HG02571 (cell line): ENCODE measurements at regions not wholly inside any gene's neighbourhood (a gene's known extent, or its start where the extent isn't known, plus 50 kb on each side); places are given as distances from the start of the nearest gene placed in this dataset.

Experiments used
- ATAC-seq: cut with Tn5 transposase; IDR thresholded peaks from one replicate; pipeline ENCODE4 v1.9.1; 2021; ENCODE audit warnings: mild to moderate bottlenecking, moderate library complexity; ENCODE audit not compliant: unreplicated experiment

DNA sequence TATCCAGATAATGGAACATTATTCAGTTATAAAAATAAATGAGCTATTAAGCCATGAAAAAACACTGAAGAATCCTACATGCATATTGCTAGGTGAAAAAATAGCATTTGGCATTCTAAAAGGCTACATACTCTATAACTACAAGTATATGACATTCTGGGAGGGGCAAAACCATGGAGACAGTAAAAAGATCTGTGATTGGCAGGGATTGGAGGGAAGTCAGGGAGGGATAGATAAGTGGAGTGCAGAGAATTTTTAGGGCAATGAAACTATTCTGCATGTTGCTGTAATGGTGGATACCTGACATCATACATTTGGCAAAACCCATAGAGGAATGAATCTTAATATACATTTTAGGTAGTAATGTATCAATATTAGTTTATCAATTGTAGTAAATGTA lies 63.1 kb upstream of the SLC38A2 start:
- no peak for ATAC-seq

DNA sequence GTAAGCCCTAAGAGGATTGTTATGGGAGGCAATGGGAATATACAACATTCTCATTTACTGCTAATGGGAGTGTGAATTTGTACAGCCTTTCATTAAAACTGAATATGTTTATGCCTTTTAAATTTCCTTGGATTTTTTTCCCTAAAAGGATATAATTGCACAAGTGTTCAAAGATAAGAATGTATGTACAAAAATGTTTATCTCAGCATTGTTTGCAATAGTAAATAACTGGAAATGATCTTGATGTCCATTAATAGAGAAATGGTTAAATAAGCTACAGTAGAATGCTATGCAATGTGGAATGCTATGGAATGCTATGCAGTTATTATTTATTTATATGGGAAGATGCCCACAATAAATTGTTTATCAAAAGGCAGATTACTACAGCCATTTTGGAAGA lies 62.5 kb upstream of the SLC38A2 start:
- ATAC-seq, result no peak

DNA sequence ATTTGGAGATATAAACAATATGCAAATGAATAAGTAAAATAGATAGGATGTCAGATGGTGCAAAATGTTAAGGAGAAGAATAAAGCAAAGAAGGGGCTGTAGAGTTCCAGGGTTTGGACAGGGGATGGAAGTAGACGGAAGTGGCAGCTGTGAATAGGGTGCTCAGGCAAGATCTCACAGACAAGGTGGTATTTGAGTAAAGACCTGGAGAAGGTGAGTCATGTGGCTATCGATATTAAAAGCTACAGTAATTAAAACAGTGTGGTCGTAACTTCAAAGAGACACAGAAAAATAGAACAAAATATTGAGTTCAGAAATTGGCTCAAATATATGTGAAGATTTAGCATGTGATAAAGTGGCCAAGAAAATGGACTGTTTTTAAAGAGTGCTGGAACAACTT lies 61.3 kb upstream of the SLC38A2 start:
- no peak for ATAC-seq

DNA sequence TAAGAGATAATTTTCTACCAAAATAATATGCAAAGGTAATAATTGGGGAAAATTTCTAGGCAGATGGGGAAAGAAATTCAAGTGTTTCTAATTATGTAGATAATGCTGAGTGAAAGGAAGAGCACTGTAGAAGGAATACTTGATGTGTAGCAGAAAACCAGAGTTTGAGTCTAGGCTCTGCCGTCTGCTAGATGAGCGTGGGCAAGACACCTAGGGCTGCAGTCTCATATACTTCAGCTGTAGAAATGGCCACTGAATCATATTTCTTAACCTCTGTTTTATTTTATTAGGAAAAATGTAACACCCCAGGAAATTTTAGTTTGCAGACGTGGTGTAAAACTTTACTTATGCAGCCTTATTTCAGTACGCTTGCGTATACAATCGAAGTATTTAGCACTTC lies 59.8 kb upstream of the SLC38A2 start:
- ATAC-seq, result no peak

DNA sequence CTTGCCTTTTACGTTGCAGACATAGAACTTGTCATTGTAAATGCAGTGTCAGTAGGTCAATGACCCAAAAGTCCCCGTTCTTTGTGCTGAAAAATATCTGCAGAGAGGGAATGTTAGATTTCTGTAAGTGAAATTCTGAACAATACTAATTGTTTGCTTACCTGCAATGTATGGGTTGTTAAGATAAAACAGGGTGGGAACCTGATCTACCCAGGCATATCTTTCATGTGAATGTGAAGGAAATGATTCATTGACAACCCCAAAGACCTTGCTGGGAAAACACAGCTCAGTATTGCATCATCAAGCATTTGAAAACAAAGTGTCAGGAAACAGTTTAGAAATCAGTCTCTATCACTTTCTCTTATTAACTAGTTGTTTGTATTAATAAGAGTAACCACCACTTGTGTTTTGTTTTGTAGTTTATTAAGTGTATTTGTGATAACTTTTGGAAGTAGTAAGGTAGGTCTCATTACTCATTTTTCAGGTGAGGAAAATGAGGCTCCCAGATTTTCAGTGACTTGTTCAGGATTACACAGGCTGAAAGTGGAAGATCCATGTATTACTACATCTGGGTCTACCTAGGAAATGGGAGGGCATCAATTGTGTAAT lies 57.9 kb upstream of the SLC38A2 start:
- ATAC-seq, result no peak
